ENCODE measurements at regions not wholly inside any gene's neighbourhood (a gene's known extent, or its start where the extent isn't known, plus 50 kb on each side); places are given as distances from the start of the nearest gene placed in this dataset.

- TF ChIP-seq CTCF (IDR thresholded peaks at IDR 0.05; ENCODE audit: low read depth, low read length) (no peak), EZH2phosphoT487 (IDR thresholded peaks at IDR 0.05; ENCODE audit: low read depth) (no peak)
Measured at GRCh38 chr2:2851806-2852777, 521.0 kb upstream of the MYT1L start.
